Neural progenitor cell (in vitro differentiated cells): ENCODE measurements at regions not wholly inside any gene's neighbourhood (a gene's known extent, or its start where the extent isn't known, plus 50 kb on each side); places are given as distances from the start of the nearest gene placed in this dataset.
"Not testable (repeated sequence)": the region's sequence is repeated elsewhere in the genome, so short reads cannot be mapped to it uniquely, and the experiment has no call there.

Source experiments
- DNase-seq: peaks from one replicate; pipeline ENCODE4 v3.0.0-alpha.2; 2016; ENCODE audit warnings: low spot score
- H2AFZ ChIP-seq: fragments of 200-600 bp; sonication (generic); replicated peaks from 2 replicates; pipeline ENCODE4 v1.6.1; 2016; ENCODE audit warnings: antibody characterized with exemption
- H3F3A ChIP-seq: fragments of 200-600 bp; sonication (generic); 2 replicates; pipeline ENCODE4 v1.6.1; 2016; ENCODE audit warnings: antibody characterized with exemption, low read depth
- H3K27ac ChIP-seq: fragments of 200-600 bp; sonication (generic); 2 replicates; pipeline ENCODE4 v1.5.1; 2016; ENCODE audit warnings: mild to moderate bottlenecking
- H3K27me3 ChIP-seq: fragments of 200-600 bp; sonication (generic); 2 replicates; pipeline ENCODE4 v1.6.1; 2016; ENCODE audit warnings: mild to moderate bottlenecking, moderate library complexity
- H3K36me3 ChIP-seq: fragments of 200-600 bp; sonication (generic); 2 replicates; pipeline ENCODE4 v1.5.1; 2016
- H3K4me1 ChIP-seq: fragments of 200-600 bp; sonication (generic); 2 replicates; pipeline ENCODE4 v1.6.1; 2016; ENCODE audit warnings: mixed run types
- H3K4me2 ChIP-seq: fragments of 200-600 bp; sonication (generic); 2 replicates; pipeline ENCODE4 v1.6.1; 2016
- H3K4me3 ChIP-seq: fragments of 200-600 bp; sonication (generic); 2 replicates; pipeline ENCODE4 v1.5.1; 2016
- H3K79me2 ChIP-seq: fragments of 200-600 bp; sonication (generic); 2 replicates; pipeline ENCODE4 v1.6.1; 2016; ENCODE audit warnings: low read depth
- H3K9ac ChIP-seq: fragments of 200-600 bp; sonication (generic); 2 replicates; pipeline ENCODE4 v1.6.1; 2016
- H3K9me3 ChIP-seq: fragments of 200-600 bp; sonication (generic); 2 replicates; pipeline ENCODE4 v1.5.1; 2016; ENCODE audit warnings: low read depth
- H4K20me1 ChIP-seq: fragments of 200-600 bp; sonication (generic); 2 replicates; pipeline ENCODE4 v1.6.1; 2016; ENCODE audit warnings: low read depth
- H3K27ac Mint-ChIP-seq: 3 replicates; pipeline ENCODE4 v1.8.0; 2021; ENCODE audit warnings: mixed read lengths
- H3K27me3 Mint-ChIP-seq: 2 replicates; pipeline ENCODE4 v1.8.0; 2022; ENCODE audit warnings: low read depth, mild to moderate bottlenecking, inconsistent platforms, moderate library complexity, mixed read lengths; ENCODE audit not compliant: insufficient read depth
- H3K36me3 Mint-ChIP-seq: 3 replicates; pipeline ENCODE4 v1.8.0; 2021; ENCODE audit warnings: mixed read lengths
- H3K4me1 Mint-ChIP-seq: 3 replicates; pipeline ENCODE4 v1.8.0; 2021; ENCODE audit warnings: mixed read lengths
- H3K4me3 Mint-ChIP-seq: 3 replicates; pipeline ENCODE4 v1.8.0; 2021; ENCODE audit warnings: mild to moderate bottlenecking, moderate library complexity, mixed read lengths
- H3K9me3 Mint-ChIP-seq: 3 replicates; pipeline ENCODE4 v1.8.0; 2020; ENCODE audit warnings: mixed read lengths
- CTCF ChIP-seq: fragments of 200-600 bp; sonication (generic); IDR thresholded peaks from 2 replicates; pipeline ENCODE4 v1.5.1; 2017; ENCODE audit warnings: antibody characterized with exemption, mild to moderate bottlenecking
- EZH2 ChIP-seq: fragments of 200-600 bp; sonication (generic); IDR thresholded peaks from 2 replicates; pipeline ENCODE4 v1.6.1; 2017; ENCODE audit warnings: antibody characterized with exemption, mild to moderate bottlenecking, moderate library complexity
- EZH2phosphoT487 ChIP-seq: fragments of 200-600 bp; sonication (generic); IDR thresholded peaks from 2 replicates; pipeline ENCODE4 v1.6.1; 2017; ENCODE audit warnings: antibody characterized with exemption

DNA sequence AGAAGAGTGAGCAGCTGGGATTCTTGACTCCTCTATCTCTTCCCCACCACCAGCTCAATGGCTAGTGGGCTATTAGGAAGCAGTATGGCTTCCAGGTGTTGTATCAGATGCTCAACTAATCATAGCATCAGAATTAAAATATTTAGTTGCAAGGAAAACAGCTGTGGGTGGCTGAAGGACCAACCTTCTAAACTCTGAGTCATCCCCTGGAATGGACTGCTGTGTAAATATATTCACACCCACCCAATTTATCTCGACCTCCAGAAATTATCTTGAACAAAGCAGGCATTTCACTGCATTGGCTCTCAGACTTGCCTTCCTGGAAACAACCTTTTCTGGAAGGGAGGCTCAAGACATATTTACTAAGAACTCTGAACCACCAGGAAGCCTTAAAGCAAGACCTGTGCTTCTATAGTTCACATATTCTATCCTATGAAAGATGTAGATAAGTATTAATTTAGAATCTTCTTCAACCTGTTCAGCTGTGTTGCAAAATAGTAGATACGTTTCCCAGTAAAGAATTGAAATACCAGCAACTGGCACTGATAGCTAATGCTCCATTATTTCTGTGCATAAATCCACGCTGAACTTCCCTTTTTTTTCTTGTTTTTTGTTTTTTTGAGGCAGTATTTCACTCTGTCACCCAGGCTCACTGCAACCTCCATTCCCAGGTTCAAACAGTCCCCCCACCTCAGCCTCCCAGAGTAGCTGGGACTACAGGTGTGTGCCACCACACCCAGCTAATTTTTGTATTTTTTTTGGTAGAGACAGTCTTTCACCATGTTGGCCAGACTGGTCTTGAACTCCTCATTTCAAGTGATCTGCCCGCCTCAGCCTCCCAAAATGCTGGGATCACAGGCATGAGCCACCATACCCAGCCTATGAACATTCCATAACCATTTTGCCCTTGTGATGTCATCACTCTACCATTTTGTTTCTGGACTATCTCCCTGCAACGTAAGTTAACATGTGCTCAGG, 56.9 kb upstream of the CD2AP start:
- H3K36me3 ChIP-seq: no peaks in the 10 kb centered on the region
- Mint-ChIP-seq H3K36me3 (no peaks in the 10 kb centered on the region), H3K4me3 (no peak overlapping the region), H3K4me1 (no peaks in the 10 kb centered on the region), H3K27me3 (no peaks in the 10 kb centered on the region), H3K27ac (no peak overlapping the region), H3K9me3 (no peaks in the 10 kb centered on the region)
- no peak overlapping the region for H3K4me3 ChIP-seq
- no peak overlapping the region for H2AFZ ChIP-seq
- DNase-seq: no peak
- no peak overlapping the region for H3K4me2 ChIP-seq
- no peaks in the 10 kb centered on the region for H4K20me1 ChIP-seq
- no peak overlapping the region for H3K27ac ChIP-seq
- H3K9me3 ChIP-seq: no peaks in the 10 kb centered on the region
- no peaks in the 10 kb centered on the region for H3K4me1 ChIP-seq
- no peaks in the 10 kb centered on the region for H3K27me3 ChIP-seq
- H3K79me2 ChIP-seq: no peaks in the 10 kb centered on the region
- H3F3A ChIP-seq: no peaks in the 10 kb centered on the region
- TF ChIP-seq EZH2 (no peak), CTCF (no peak), EZH2phosphoT487 (no peak)
- H3K9ac ChIP-seq: no peak overlapping the region

DNA sequence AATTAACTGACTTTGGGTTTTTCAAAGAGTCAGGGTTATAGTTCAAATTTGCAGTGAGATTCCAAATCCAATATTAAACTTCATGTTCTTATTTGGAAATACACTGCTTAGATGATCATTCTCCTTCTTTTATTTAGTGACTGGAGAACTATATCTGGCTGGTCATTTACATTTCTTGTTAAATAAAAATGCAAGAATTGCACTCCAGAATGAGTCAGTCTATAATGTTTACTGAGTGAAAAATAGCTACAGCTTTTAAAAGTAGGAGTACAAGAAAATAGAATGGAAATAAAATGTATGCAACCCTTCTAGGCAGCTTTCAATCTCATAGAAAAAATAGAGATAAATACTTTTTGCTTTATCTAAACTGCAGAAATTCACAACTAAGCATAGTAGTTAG, 54.5 kb upstream of the CD2AP start:
- H3F3A ChIP-seq: no peaks in the 10 kb centered on the region
- no peak overlapping the region for H3K4me2 ChIP-seq
- H3K4me1 ChIP-seq: no peaks in the 10 kb centered on the region
- H2AFZ ChIP-seq: no peak overlapping the region
- H4K20me1 ChIP-seq: no peaks in the 10 kb centered on the region
- H3K27ac ChIP-seq: no peak overlapping the region
- no peak overlapping the region for H3K4me3 ChIP-seq
- H3K9me3 ChIP-seq: no peaks in the 10 kb centered on the region
- Mint-ChIP-seq H3K4me1 (no peaks in the 10 kb centered on the region), H3K27ac (no peak overlapping the region), H3K36me3 (no peaks in the 10 kb centered on the region), H3K9me3 (no peaks in the 10 kb centered on the region), H3K4me3 (no peak overlapping the region), H3K27me3 (no peaks in the 10 kb centered on the region)
- H3K27me3 ChIP-seq: no peaks in the 10 kb centered on the region
- no peak for DNase-seq
- TF ChIP-seq CTCF (no peak), EZH2 (no peak), EZH2phosphoT487 (no peak)
- no peak overlapping the region for H3K9ac ChIP-seq
- no peaks in the 10 kb centered on the region for H3K36me3 ChIP-seq
- no peaks in the 10 kb centered on the region for H3K79me2 ChIP-seq

GRCh38 chr6:47424436-47424836, 53.2 kb upstream of the CD2AP start:
- Histone ChIP-seq H3K36me3 (no peaks in the 10 kb centered on the region), H3K4me2 (no peak overlapping the region), H3K4me1 (no peaks in the 10 kb centered on the region), H3K27me3 (no peaks in the 10 kb centered on the region), H3K4me3 (no peak overlapping the region), H4K20me1 (no peaks in the 10 kb centered on the region), H3K9ac (no peak overlapping the region), H3K27ac (no peak overlapping the region), H3K9me3 (peaks cover 4% of the 10 kb centered on the region), H2AFZ (no peak overlapping the region), H3K79me2 (no peaks in the 10 kb centered on the region), H3F3A (no peaks in the 10 kb centered on the region)
- Mint-ChIP-seq H3K4me3 (no peak overlapping the region), H3K27ac (no peak overlapping the region), H3K9me3 (peaks cover 4% of the 10 kb centered on the region), H3K4me1 (no peaks in the 10 kb centered on the region), H3K27me3 (no peaks in the 10 kb centered on the region), H3K36me3 (no peaks in the 10 kb centered on the region)
- TF ChIP-seq CTCF (no peak), EZH2phosphoT487 (no peak)
- no peak for DNase-seq

GRCh38 chr6:47425724-47426123, 51.9 kb upstream of the CD2AP start:
- H3K27me3 ChIP-seq, H3F3A ChIP-seq, H3K4me2 ChIP-seq, H3K36me3 ChIP-seq, DNase-seq, H3K27ac Mint-ChIP-seq, H3K4me1 Mint-ChIP-seq, H3K36me3 Mint-ChIP-seq, H3K79me2 ChIP-seq, H3K9me3 Mint-ChIP-seq, H3K4me3 ChIP-seq, H2AFZ ChIP-seq, H3K27ac ChIP-seq, H3K9ac ChIP-seq, H3K27me3 Mint-ChIP-seq, H3K9me3 ChIP-seq, H4K20me1 ChIP-seq, H3K4me3 Mint-ChIP-seq, H3K4me1 ChIP-seq: not testable (repeated sequence)
